ENCODE measurements at regions not wholly inside any gene's neighbourhood (a gene's known extent, or its start where the extent isn't known, plus 50 kb on each side); places are given as distances from the start of the nearest gene placed in this dataset.

GRCh38 chr18:44452346-44452745 lies 228.3 kb upstream of the SETBP1 start:
- Histone ChIP-seq H3K27me3 (ENCODE audit: control insufficient read depth, insufficient read depth, low read length) (no peaks in the 10 kb centered on the region), H3K27ac (ENCODE audit: low read depth, low read length) (no peak overlapping the region), H3K36me3 (ENCODE audit: control insufficient read depth, insufficient read depth, low read length) (no peaks in the 10 kb centered on the region), H3K9me3 (ENCODE audit: control insufficient read depth, insufficient read depth, low read depth, low read length) (no peaks in the 10 kb centered on the region), H3K9ac (ENCODE audit: low read length) (no peak overlapping the region), H3K4me1 (ENCODE audit: control insufficient read depth, insufficient read depth, low read length) (no peaks in the 10 kb centered on the region), H3K4me3 (ENCODE audit: low read depth, low read length) (no peak overlapping the region)

DNA sequence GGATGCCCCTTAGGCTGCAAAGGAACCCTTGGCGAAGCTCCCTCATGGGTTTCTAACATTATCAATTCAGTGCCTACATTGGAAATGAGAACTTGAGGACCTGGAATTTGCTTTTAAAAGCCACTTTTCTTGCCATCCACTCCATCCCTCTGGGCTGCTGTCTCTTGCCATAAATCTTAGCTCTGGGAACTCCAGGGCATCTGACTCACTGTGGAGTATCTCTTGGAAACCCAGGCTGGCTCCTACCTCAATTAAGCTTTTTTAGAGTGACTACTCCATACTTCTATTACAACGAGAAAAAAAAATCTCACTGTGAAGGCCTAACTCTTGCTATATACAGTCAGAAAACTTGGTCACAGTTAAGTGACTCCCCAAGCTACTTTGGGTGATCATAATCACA lies 227.2 kb upstream of the SETBP1 start:
- no peaks in the 10 kb centered on the region for H3K27me3 ChIP-seq (ENCODE audit: control insufficient read depth, insufficient read depth, low read length)
- no peaks in the 10 kb centered on the region for H3K36me3 ChIP-seq (ENCODE audit: control insufficient read depth, insufficient read depth, low read length)
- H3K27ac ChIP-seq (ENCODE audit: low read depth, low read length), result no peak overlapping the region
- H3K9ac ChIP-seq (ENCODE audit: low read length), result no peak overlapping the region
- H3K9me3 ChIP-seq (ENCODE audit: control insufficient read depth, insufficient read depth, low read depth, low read length), result no peaks in the 10 kb centered on the region
- no peaks in the 10 kb centered on the region for H3K4me1 ChIP-seq (ENCODE audit: control insufficient read depth, insufficient read depth, low read length)
- H3K4me3 ChIP-seq (ENCODE audit: low read depth, low read length), result no peak overlapping the region

- H3K9me3 ChIP-seq (ENCODE audit: control insufficient read depth, insufficient read depth, low read depth, low read length), result no peaks in the 10 kb centered on the region
- H3K4me1 ChIP-seq (ENCODE audit: control insufficient read depth, insufficient read depth, low read length), result no peaks in the 10 kb centered on the region
- no peak overlapping the region for H3K9ac ChIP-seq (ENCODE audit: low read length)
- H3K36me3 ChIP-seq (ENCODE audit: control insufficient read depth, insufficient read depth, low read length), result no peaks in the 10 kb centered on the region
- H3K4me3 ChIP-seq (ENCODE audit: low read depth, low read length), result no peak overlapping the region
- no peak overlapping the region for H3K27ac ChIP-seq (ENCODE audit: low read depth, low read length)
- no peaks in the 10 kb centered on the region for H3K27me3 ChIP-seq (ENCODE audit: control insufficient read depth, insufficient read depth, low read length)
Measured at GRCh38 chr18:44458777-44459176, 221.9 kb upstream of the SETBP1 start.

DNA sequence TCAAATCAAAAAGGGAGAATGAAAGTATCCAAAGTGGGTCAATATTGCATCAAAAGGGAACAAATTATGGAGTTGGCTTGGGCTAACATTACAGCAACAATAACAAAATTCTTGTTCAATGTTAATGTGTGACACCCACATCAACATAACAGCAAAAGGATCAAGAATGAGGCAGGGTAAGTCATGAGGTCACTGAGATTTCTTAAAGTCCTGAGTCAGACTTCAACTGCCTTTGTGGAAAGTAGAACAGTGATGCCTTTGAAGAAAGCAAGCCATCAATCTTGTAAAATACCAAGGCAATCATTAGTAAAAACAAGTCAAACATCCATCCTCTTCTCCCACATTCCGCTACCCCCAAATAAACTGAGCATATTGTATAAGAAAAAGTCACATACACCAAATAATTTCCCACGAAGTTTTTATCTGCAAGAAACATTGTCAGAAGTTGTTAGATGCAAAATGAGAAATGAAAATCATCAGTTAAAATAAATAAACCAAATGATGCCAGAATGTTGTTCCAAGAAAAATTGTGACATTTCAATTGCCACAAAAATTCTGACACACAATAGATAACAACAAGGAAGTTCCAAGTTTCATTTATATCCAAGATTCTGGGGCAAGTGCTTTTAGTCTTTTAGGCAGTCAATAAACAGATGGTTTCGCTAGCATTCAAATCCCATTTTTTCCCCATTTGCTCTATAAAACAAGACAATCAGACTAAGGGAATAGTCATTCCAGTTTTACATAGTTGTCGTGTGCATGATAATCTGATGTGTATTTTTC lies 216.1 kb upstream of the SETBP1 start:
- Histone ChIP-seq H3K27me3 (ENCODE audit: control insufficient read depth, insufficient read depth, low read length) (no peaks in the 10 kb centered on the region), H3K9me3 (ENCODE audit: control insufficient read depth, insufficient read depth, low read depth, low read length) (no peaks in the 10 kb centered on the region), H3K4me3 (ENCODE audit: low read depth, low read length) (no peak overlapping the region), H3K27ac (ENCODE audit: low read depth, low read length) (no peak overlapping the region), H3K9ac (ENCODE audit: low read length) (no peak overlapping the region), H3K4me1 (ENCODE audit: control insufficient read depth, insufficient read depth, low read length) (no peaks in the 10 kb centered on the region), H3K36me3 (ENCODE audit: control insufficient read depth, insufficient read depth, low read length) (no peaks in the 10 kb centered on the region)

- Histone ChIP-seq H3K9me3 (ENCODE audit: control insufficient read depth, insufficient read depth, low read depth, low read length) (no peaks in the 10 kb centered on the region), H3K27ac (ENCODE audit: low read depth, low read length) (no peak overlapping the region)
Measured at GRCh38 chr18:44465381-44465841, 215.3 kb upstream of the SETBP1 start.

GRCh38 chr18:44466997-44467396 lies 213.7 kb upstream of the SETBP1 start:
- no peaks in the 10 kb centered on the region for H3K27me3 ChIP-seq (ENCODE audit: control insufficient read depth, insufficient read depth, low read length)
- no peak overlapping the region for H3K27ac ChIP-seq (ENCODE audit: low read depth, low read length)
- H3K9me3 ChIP-seq (ENCODE audit: control insufficient read depth, insufficient read depth, low read depth, low read length), result no peaks in the 10 kb centered on the region

More at GRCh38 chr18:44465381-44465841, 215.3 kb upstream of the SETBP1 start:
- no peaks in the 10 kb centered on the region for H3K36me3 ChIP-seq (ENCODE audit: control insufficient read depth, insufficient read depth, low read length)
- H3K4me3 ChIP-seq (ENCODE audit: low read depth, low read length), result no peak overlapping the region
- no peak overlapping the region for H3K9ac ChIP-seq (ENCODE audit: low read length)
- no peaks in the 10 kb centered on the region for H3K4me1 ChIP-seq (ENCODE audit: control insufficient read depth, insufficient read depth, low read length)
- no peaks in the 10 kb centered on the region for H3K27me3 ChIP-seq (ENCODE audit: control insufficient read depth, insufficient read depth, low read length)

GRCh38 chr18:44467718-44468117 lies 213.0 kb upstream of the SETBP1 start:
- Histone ChIP-seq H3K4me1 (ENCODE audit: control insufficient read depth, insufficient read depth, low read length) (no peaks in the 10 kb centered on the region), H3K4me3 (ENCODE audit: low read depth, low read length) (no peak overlapping the region), H3K36me3 (ENCODE audit: control insufficient read depth, insufficient read depth, low read length) (no peaks in the 10 kb centered on the region), H3K27me3 (ENCODE audit: control insufficient read depth, insufficient read depth, low read length) (no peaks in the 10 kb centered on the region), H3K27ac (ENCODE audit: low read depth, low read length) (no peak overlapping the region), H3K9ac (ENCODE audit: low read length) (no peak overlapping the region), H3K9me3 (ENCODE audit: control insufficient read depth, insufficient read depth, low read depth, low read length) (no peaks in the 10 kb centered on the region)

More at GRCh38 chr18:44466997-44467396, 213.7 kb upstream of the SETBP1 start:
- H3K9ac ChIP-seq (ENCODE audit: low read length), result no peak overlapping the region
- no peak overlapping the region for H3K4me3 ChIP-seq (ENCODE audit: low read depth, low read length)
- no peaks in the 10 kb centered on the region for H3K4me1 ChIP-seq (ENCODE audit: control insufficient read depth, insufficient read depth, low read length)
- H3K36me3 ChIP-seq (ENCODE audit: control insufficient read depth, insufficient read depth, low read length), result no peaks in the 10 kb centered on the region

DNA sequence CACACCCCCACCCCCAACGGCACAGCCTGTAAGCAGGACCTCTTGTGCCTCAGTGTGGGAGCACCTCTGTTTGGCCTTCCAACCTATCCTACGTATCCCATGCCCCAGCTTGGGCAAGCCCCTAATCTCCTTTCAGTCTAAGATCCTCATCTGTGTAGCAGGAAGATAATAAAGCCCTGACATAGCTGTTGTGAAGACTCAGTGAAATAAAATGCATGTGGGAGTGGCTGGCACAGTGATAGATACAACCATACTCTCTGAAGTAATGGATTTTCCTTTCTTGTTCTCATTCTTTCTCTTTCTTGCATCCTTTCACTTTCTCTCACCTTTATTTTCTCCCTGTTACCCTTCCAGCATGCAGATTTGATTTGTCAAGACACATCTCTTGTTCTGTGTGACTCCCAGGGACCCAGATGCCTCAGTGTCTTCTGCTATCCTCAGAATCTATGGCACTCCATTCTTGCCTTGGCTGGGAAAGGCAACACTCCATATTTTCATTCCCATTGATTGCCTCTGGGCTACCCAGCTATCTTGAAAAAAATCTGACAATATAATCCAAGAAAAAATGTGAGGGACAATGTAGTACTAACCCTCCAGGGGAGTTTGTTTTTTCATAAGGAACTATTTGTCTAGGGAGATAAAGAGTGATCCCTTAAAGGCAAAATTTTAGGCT lies 207.2 kb upstream of the SETBP1 start:
- H3K9ac ChIP-seq (ENCODE audit: low read length), result no peak overlapping the region
- H3K4me3 ChIP-seq (ENCODE audit: low read depth, low read length), result no peak overlapping the region
- H3K4me1 ChIP-seq (ENCODE audit: control insufficient read depth, insufficient read depth, low read length), result no peaks in the 10 kb centered on the region
- peaks cover 5% of the 10 kb centered on the region for H3K9me3 ChIP-seq (ENCODE audit: control insufficient read depth, insufficient read depth, low read depth, low read length)
- no peak overlapping the region for H3K27ac ChIP-seq (ENCODE audit: low read depth, low read length)
- H3K36me3 ChIP-seq (ENCODE audit: control insufficient read depth, insufficient read depth, low read length), result no peaks in the 10 kb centered on the region
- H3K27me3 ChIP-seq (ENCODE audit: control insufficient read depth, insufficient read depth, low read length), result no peaks in the 10 kb centered on the region

- no peak overlapping the region for H3K27ac ChIP-seq (ENCODE audit: low read depth, low read length)
- H3K4me1 ChIP-seq (ENCODE audit: control insufficient read depth, insufficient read depth, low read length), result no peaks in the 10 kb centered on the region
- no peaks in the 10 kb centered on the region for H3K27me3 ChIP-seq (ENCODE audit: control insufficient read depth, insufficient read depth, low read length)
- H3K9ac ChIP-seq (ENCODE audit: low read length), result no peak overlapping the region
- no peaks in the 10 kb centered on the region for H3K36me3 ChIP-seq (ENCODE audit: control insufficient read depth, insufficient read depth, low read length)
- no peak overlapping the region for H3K4me3 ChIP-seq (ENCODE audit: low read depth, low read length)
- H3K9me3 ChIP-seq (ENCODE audit: control insufficient read depth, insufficient read depth, low read depth, low read length), result peaks cover 10% of the 10 kb centered on the region
Measured at GRCh38 chr18:44474067-44474411, 206.6 kb upstream of the SETBP1 start.

DNA sequence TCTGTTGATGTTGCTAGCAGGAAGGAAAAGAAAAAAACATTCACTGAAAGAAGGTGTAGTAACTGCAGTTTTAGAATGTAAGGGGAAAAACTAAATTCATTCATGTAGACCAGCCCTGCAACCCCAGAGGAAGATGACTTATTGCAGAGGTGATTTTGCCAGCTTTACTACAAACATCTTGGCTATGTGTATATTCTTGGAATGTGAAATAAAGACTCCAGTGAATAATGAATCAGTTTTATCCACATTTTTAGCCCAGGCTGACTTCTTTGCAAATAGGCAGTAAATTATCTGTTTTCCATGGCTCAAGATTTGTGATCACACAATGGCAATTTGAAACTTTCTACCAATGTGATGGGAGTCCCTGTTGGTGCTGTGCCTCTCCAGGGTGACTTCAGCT lies 206.1 kb upstream of the SETBP1 start:
- H3K36me3 ChIP-seq (ENCODE audit: control insufficient read depth, insufficient read depth, low read length), result no peaks in the 10 kb centered on the region
- no peak overlapping the region for H3K27ac ChIP-seq (ENCODE audit: low read depth, low read length)
- H3K9ac ChIP-seq (ENCODE audit: low read length), result no peak overlapping the region
- H3K4me1 ChIP-seq (ENCODE audit: control insufficient read depth, insufficient read depth, low read length), result no peaks in the 10 kb centered on the region
- no peaks in the 10 kb centered on the region for H3K27me3 ChIP-seq (ENCODE audit: control insufficient read depth, insufficient read depth, low read length)
- H3K9me3 ChIP-seq (ENCODE audit: control insufficient read depth, insufficient read depth, low read depth, low read length), result peaks cover 16% of the 10 kb centered on the region
- no peak overlapping the region for H3K4me3 ChIP-seq (ENCODE audit: low read depth, low read length)

- H3K4me3 ChIP-seq (ENCODE audit: low read depth, low read length), result no peak overlapping the region
- no peaks in the 10 kb centered on the region for H3K27me3 ChIP-seq (ENCODE audit: control insufficient read depth, insufficient read depth, low read length)
- no peak overlapping the region for H3K27ac ChIP-seq (ENCODE audit: low read depth, low read length)
- peaks cover 26% of the 10 kb centered on the region for H3K9me3 ChIP-seq (ENCODE audit: control insufficient read depth, insufficient read depth, low read depth, low read length)
- H3K36me3 ChIP-seq (ENCODE audit: control insufficient read depth, insufficient read depth, low read length), result no peaks in the 10 kb centered on the region
- H3K4me1 ChIP-seq (ENCODE audit: control insufficient read depth, insufficient read depth, low read length), result no peaks in the 10 kb centered on the region
- H3K9ac ChIP-seq (ENCODE audit: low read length), result no peak overlapping the region
Measured at GRCh38 chr18:44482761-44483160, 197.9 kb upstream of the SETBP1 start.
